ENCODE measurements at regions not wholly inside any gene's neighbourhood (a gene's known extent, or its start where the extent isn't known, plus 50 kb on each side); places are given as distances from the start of the nearest gene placed in this dataset.
"Not testable (repeated sequence)": the region's sequence is repeated elsewhere in the genome, so short reads cannot be mapped to it uniquely, and the experiment has no call there.

DNA sequence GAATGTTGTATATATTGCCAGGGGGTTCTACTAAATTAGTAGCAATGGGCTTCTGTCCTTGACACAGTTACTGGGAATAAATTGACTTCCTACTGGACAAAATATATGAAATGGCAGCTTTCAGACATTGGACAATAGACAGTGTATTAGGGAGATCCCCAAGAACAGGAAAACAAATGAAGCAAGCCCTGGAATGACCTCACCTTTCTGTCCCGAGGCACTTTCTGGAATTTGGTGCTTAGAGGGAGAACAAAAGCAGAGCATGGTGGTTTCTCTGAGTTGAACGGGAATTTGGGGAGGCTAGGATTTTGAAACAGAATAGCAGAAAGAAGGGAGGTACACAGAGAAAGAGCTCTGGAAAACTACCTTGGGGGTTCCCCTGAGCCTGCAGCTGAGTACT is 187.7 kb upstream of the MAGEB2 start (continued):
- TF ChIP-seq HCFC1 (IDR thresholded peaks at IDR 0.05; ENCODE audit: low read depth, low read length) (no peak), EHMT2 (IDR thresholded peaks at IDR 0.05; ENCODE audit: borderline replicate concordance, low read depth, low read length) (no peak)
- TF ChIP-seq, protein P1, sequence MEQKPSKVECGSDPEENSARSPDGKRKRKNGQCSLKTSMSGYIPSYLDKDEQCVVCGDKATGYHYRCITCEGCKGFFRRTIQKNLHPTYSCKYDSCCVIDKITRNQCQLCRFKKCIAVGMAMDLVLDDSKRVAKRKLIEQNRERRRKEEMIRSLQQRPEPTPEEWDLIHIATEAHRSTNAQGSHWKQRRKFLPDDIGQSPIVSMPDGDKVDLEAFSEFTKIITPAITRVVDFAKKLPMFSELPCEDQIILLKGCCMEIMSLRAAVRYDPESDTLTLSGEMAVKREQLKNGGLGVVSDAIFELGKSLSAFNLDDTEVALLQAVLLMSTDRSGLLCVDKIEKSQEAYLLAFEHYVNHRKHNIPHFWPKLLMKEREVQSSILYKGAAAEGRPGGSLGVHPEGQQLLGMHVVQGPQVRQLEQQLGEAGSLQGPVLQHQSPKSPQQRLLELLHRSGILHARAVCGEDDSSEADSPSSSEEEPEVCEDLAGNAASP (CRISPR knock-in tag; IDR thresholded peaks at IDR 0.05; ENCODE audit: borderline replicate concordance) = no peak
- TF ChIP-seq, protein P2, sequence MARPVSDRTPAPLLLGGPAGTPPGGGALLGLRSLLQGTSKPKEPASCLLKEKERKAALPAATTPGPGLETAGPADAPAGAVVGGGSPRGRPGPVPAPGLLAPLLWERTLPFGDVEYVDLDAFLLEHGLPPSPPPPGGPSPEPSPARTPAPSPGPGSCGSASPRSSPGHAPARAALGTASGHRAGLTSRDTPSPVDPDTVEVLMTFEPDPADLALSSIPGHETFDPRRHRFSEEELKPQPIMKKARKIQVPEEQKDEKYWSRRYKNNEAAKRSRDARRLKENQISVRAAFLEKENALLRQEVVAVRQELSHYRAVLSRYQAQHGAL (CRISPR knock-in tag; IDR thresholded peaks at IDR 0.05; ENCODE audit: not compliant biosample characterization) = no peak

DNA sequence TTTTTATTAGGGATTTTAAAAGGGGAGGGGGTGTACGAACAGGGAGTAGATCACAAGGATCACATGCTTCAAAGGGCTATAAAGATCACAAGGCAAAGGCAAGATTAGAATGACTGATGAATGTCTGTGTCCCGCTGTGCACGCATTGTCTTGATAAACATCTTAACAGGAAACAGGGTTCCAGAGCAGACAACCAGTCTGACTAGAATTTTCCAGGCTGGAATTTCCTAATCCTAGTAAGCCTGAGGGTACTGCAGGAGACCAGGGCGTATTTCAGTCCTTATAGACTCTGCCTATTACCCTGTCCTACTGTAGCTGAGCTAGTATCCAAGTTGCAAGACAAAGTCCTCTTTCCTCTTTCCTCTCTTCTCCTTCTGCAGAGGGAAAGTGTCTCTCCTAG is 179.0 kb upstream of the MAGEB2 start:
- H3K4me1 ChIP-seq (ENCODE audit: insufficient read depth, low read length); H3K27me3 ChIP-seq (ENCODE audit: control insufficient read depth in 1 of 2, insufficient read depth in 2 of 2, low read length in 2 of 2); H3K9ac ChIP-seq (ENCODE audit: insufficient read depth, low read depth, low read length); H3K4me2 ChIP-seq (ENCODE audit: low read depth, low read length); DNase-seq (ENCODE audit: low spot score); H3K4me3 ChIP-seq (replicated peaks in 1 of 3; ENCODE audit: insufficient read depth in 1 of 3, low read depth in 2 of 3, low read length in 3 of 3); FAIRE-seq; H4K20me1 ChIP-seq (ENCODE audit: insufficient read depth, low read length); H3K36me3 ChIP-seq (replicated peaks in 1 of 2; ENCODE audit: control insufficient read depth in 1 of 2, insufficient read depth in 2 of 2, low read length in 2 of 2); CTCF ChIA-PET (ENCODE audit: low intra/inter-chr PET ratio, low total read pairs); ATAC-seq; BruUV-seq (replicated peaks); intact Hi-C loops (cut with micrococcal nuclease; ENCODE audit: unreplicated experiment); in situ Hi-C loops (cut with HindIII; ENCODE audit: extremely low pct_ligation_motif_present, low pct_unique_long_range_greater_than_20kb); H2AFZ ChIP-seq (ENCODE audit: low read length); POLR2A ChIA-PET; H3K79me2 ChIP-seq (ENCODE audit: insufficient read depth, low read length); H3K9me3 ChIP-seq (ENCODE audit: low read length); H3K27ac ChIP-seq (ENCODE audit: extremely low read length, insufficient read depth, low read length): not testable (repeated sequence)
- 0% methylated on average over 2 of the region's 4 CpGs for WGBS (ENCODE audit: low lambda C conversion rate)

DNA sequence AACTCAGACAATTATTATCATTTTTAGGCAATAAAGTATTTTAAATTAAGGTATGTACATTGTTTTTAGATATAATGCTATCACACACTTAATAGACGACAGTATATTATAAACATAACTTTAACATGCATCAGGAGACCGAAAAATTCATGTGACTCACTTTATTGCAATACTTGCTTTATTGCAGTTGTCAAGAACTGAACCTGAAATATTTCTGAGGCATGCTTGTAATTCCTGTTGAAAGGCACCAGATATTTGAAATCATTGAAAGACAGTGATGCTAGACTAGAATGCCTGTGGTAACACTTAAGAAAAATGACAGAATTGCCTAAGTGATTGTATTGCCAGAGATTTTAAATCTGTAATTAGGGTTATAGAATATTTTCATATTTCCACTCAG is 175.6 kb upstream of the MAGEB2 start:
- in situ Hi-C loops (cut with HindIII; ENCODE audit: extremely low pct_ligation_motif_present, low pct_unique_long_range_greater_than_20kb) = no loop called here
- DNase-seq (ENCODE audit: low spot score) (no peak), ATAC-seq (no peak), FAIRE-seq (no peak)
- CTCF ChIA-PET (ENCODE audit: low intra/inter-chr PET ratio, low total read pairs) = no interaction called here
- POLR2A ChIA-PET = no interaction called here
- no peaks in the 10 kb centered on the region for H3K27me3 ChIP-seq (ENCODE audit: control insufficient read depth in 1 of 2, insufficient read depth in 2 of 2, low read length in 2 of 2)
- H3K36me3 ChIP-seq (replicated peaks in 1 of 2; ENCODE audit: control insufficient read depth in 1 of 2, insufficient read depth in 2 of 2, low read length in 2 of 2) = no peaks in the 10 kb centered on the region
- intact Hi-C loops (cut with micrococcal nuclease; ENCODE audit: unreplicated experiment) = no loop called here
- no peaks in the 10 kb centered on the region for H3K4me1 ChIP-seq (ENCODE audit: insufficient read depth, low read length)
- no peak overlapping the region for H2AFZ ChIP-seq (ENCODE audit: low read length)
- BruUV-seq (replicated peaks) = no TSS peak
- no peak overlapping the region for H3K4me2 ChIP-seq (ENCODE audit: low read depth, low read length)
- H3K79me2 ChIP-seq (ENCODE audit: insufficient read depth, low read length) = no peaks in the 10 kb centered on the region
- no peak overlapping the region for H3K9ac ChIP-seq (ENCODE audit: insufficient read depth, low read depth, low read length)
- TF ChIP-seq RBM39 (IDR thresholded peaks at IDR 0.05; ENCODE audit: low read depth, low read length, poor library complexity, severe bottlenecking) (no peak), ARID2 (CRISPR knock-in tag; IDR thresholded peaks at IDR 0.05; ENCODE audit: borderline replicate concordance) (no peak), BATF2 (CRISPR knock-in tag; IDR thresholded peaks at IDR 0.05) (no peak), EP300 (IDR thresholded peaks at IDR 0.05; ENCODE audit: low read depth in 2 of 2, low read length in 2 of 2) (no peak), EP300 (CRISPR knock-in tag; IDR thresholded peaks at IDR 0.05; ENCODE audit: borderline replicate concordance) (no peak), IKZF4 (CRISPR knock-in tag; IDR thresholded peaks at IDR 0.05; ENCODE audit: borderline replicate concordance, low read depth, not compliant biosample characterization) (no peak), ATRX (CRISPR knock-in tag; IDR thresholded peaks at IDR 0.05; ENCODE audit: borderline replicate concordance) (no peak), WIZ (CRISPR knock-in tag; IDR thresholded peaks at IDR 0.05) (no peak), ZNF577 (CRISPR knock-in tag; IDR thresholded peaks at IDR 0.05; ENCODE audit: borderline replicate concordance, low read depth) (no peak), ZNF3 (CRISPR knock-in tag; IDR thresholded peaks at IDR 0.05) (no peak)
- no peak overlapping the region for H3K4me3 ChIP-seq (replicated peaks in 1 of 3; ENCODE audit: insufficient read depth in 1 of 3, low read depth in 2 of 3, low read length in 3 of 3)
- no peaks in the 10 kb centered on the region for H3K9me3 ChIP-seq (ENCODE audit: low read length)
- H4K20me1 ChIP-seq (ENCODE audit: insufficient read depth, low read length) = no peaks in the 10 kb centered on the region
- 2% methylated on average over 2 of the region's 2 CpGs for WGBS (ENCODE audit: low lambda C conversion rate)
- no peak overlapping the region for H3K27ac ChIP-seq (ENCODE audit: extremely low read length, insufficient read depth, low read length)

Data from HepG2 (cell line).